Testis (tissue), 2 donors: ENCODE measurements at regions not wholly inside any gene's neighbourhood (a gene's known extent, or its start where the extent isn't known, plus 50 kb on each side); places are given as distances from the start of the nearest gene placed in this dataset.
"Not testable (repeated sequence)": the region's sequence is repeated elsewhere in the genome, so short reads cannot be mapped to it uniquely, and the experiment has no call there.

Experiments
- DNase-seq: peaks from one replicate; pipeline ENCODE4 v3.0.0-alpha.2; 2019
- H3K27ac ChIP-seq, 2 donors: fragments of 200-600 bp; sonication (generic); one replicate each; pipeline ENCODE4 v1.5.1; 2019
- H3K27me3 ChIP-seq: fragments of 200-600 bp; sonication (generic); one replicate; pipeline ENCODE4 v1.5.1; 2019
- H3K36me3 ChIP-seq: fragments of 200-600 bp; sonication (generic); one replicate; pipeline ENCODE4 v1.5.1; 2017; ENCODE audit warnings: low read depth; ENCODE audit errors: missing control alignments
- H3K4me1 ChIP-seq: fragments of 200-600 bp; sonication (generic); one replicate; pipeline ENCODE4 v1.5.1; 2019
- H3K4me3 ChIP-seq, 2 donors: fragments of 200-600 bp; sonication (generic); one replicate each; pipeline ENCODE4 v1.5.1; 2017 to 2019
- H3K9me3 ChIP-seq: fragments of 200-600 bp; sonication (generic); one replicate; pipeline ENCODE4 v1.5.1; 2017
- WGBS, 2 donors: methylation state at CpG; one replicate each; pipeline ENCODE4 v1.1.5; 2018; 5-methylcytosine and 5-hydroxymethylcytosine counted together
- intact Hi-C: fragments of 100-400 bp; cut with DNase I; formaldehyde crosslinking; loops from one replicate; pipeline ENCODE4 v1.15.1; 2023; ENCODE audit warnings: low total_unique reads

DNA sequence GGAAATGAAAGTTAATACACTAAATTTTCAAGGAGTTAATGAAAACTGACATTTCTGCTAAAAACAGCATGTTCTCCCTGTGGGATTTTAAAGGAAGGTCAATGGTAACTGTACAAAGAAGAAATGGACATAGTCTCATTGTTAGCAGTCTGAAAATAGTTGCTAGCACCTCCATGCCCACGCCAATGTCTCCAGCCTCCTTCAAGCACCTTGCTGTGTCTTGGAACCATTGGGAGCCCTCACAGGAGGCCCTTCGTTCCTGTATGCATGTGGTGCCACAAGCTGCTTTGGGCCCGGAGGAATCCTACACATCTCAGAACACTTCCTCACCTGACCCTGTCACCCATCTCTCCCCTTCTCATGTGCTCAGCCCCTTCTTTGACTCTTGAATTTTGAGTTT lies 2888.1 kb downstream of the RPIA start:
- intact Hi-C loops, H3K9me3 ChIP-seq, H3K4me1 ChIP-seq, H3K4me3 ChIP-seq, H3K36me3 ChIP-seq, DNase-seq, H3K27ac ChIP-seq, H3K27me3 ChIP-seq: not testable (repeated sequence)
- WGBS, 2 donors: 71 to 73% methylated on average over 3 of the region's 3 CpGs

DNA sequence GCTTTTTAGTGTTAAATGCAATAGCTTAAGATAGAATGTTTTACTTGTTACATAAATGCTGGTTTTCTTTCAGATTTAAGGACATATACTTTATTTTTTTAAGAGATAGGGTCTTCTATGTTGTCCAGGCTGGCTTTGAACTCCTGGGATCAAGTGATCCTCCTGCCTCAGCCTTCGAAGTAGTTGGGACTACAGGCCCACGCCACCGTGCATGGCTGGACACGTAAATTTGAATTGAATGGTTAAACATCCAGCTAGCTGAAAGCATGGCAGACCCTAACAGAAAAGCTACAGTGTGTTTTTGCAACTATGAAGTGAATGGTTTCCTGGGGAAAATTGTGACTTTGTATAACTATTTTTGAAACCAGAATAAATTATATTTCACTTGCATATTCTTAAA lies 2888.6 kb downstream of the RPIA start:
- intact Hi-C loops, H3K27me3 ChIP-seq, H3K9me3 ChIP-seq, H3K27ac ChIP-seq, H3K36me3 ChIP-seq, H3K4me1 ChIP-seq, DNase-seq, H3K4me3 ChIP-seq: not testable (repeated sequence)
- 69 to 83% methylated on average over 4 of the region's 4 CpGs for WGBS, 2 donors

DNA sequence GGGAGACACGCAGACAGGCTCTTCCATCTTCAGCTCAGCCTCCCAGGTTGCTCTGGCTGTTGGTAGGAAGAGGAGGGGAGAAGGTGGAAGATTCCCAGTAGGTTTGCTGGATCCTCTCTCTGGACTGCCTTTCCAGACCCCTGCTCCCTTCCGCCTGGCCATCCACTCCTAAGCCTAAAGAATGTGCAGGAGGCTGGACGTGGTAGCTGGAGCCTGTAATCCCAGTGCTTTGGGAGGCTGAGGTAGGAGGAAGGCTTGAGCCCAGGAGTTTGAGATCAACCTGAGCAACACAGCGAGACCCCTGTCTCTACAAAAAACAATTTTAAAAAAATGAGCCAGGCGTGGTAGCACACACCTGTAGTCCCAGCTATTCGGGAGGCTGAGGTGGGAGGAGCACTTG lies 2895.6 kb downstream of the RPIA start:
- WGBS, 2 donors: 76 to 80% methylated on average over 6 of the region's 6 CpGs
- not testable (repeated sequence) for DNase-seq

DNA sequence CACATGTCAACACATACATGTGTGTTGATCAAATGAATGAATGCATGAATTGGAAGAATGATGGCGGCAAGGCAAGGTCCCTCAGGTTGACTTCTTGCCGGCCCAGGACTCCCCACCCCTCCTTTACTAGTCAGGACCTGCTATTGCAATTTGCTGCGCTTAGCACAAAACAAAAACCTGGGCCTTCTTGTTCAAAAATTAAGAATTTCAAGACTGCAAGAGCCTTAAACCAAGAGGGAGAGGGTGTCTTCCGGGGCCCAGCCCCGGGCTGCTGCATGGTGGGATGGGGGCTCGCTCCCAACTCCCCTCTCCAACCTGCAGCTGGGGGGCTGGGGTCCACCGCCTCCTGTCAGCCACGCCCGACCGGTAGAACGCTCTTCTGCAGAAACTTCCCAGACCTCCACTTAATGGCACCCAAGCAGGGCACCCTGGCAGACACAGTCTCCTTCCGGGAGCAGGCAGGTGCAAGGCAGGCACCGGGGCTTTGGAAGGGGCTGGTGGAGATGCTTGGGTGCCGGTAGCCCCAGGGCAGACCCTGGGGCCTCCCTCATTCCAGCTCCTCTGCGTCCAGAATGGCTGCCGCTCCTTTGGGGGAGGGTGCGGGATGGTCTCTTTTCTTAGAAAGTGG lies 2896.5 kb downstream of the RPIA start:
- H3K27ac ChIP-seq, intact Hi-C loops, H3K4me3 ChIP-seq, H3K36me3 ChIP-seq, DNase-seq, H3K4me1 ChIP-seq, H3K27me3 ChIP-seq, H3K9me3 ChIP-seq: not testable (repeated sequence)
- WGBS, 2 donors: 70 to 72% methylated on average over 15 to 17 of the region's 17 CpGs

More for the DNA sequence above, 2895.6 kb downstream of the RPIA start:
- H3K9me3 ChIP-seq, intact Hi-C loops, H3K27me3 ChIP-seq, H3K4me1 ChIP-seq, H3K36me3 ChIP-seq, H3K4me3 ChIP-seq, H3K27ac ChIP-seq: not testable (repeated sequence)

DNA sequence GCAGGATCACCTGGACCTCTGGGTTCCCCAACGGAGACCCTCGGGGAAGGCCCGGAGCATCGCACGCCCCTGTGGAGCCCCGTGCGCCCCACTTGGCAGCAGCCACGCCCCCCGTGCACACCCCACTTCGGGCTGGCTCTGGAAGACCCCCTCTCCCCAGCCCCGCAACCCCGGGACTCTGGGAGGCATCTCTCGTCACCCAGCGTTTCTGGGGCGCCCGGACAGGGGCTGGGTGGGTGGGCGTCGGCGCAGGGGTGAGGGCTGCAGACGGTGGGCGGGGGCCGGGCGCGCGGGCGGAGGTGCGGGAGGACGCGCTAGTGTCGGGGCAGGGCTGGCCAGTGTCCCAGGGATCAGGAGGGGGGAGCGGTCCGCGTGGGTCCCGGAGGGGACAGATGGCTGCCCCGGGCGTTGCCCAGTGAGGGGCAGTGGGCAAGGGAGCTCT lies 2897.3 kb downstream of the RPIA start:
- peak overlapping the region in 1 of 2 donors; percentile 38 for H3K4me3 ChIP-seq
- H3K36me3 ChIP-seq, intact Hi-C loops, H3K4me1 ChIP-seq, DNase-seq, H3K27ac ChIP-seq, H3K27me3 ChIP-seq, H3K9me3 ChIP-seq: not testable (repeated sequence)
- 71 to 74% methylated on average over 35 to 36 of the region's 36 CpGs for WGBS, 2 donors

DNA sequence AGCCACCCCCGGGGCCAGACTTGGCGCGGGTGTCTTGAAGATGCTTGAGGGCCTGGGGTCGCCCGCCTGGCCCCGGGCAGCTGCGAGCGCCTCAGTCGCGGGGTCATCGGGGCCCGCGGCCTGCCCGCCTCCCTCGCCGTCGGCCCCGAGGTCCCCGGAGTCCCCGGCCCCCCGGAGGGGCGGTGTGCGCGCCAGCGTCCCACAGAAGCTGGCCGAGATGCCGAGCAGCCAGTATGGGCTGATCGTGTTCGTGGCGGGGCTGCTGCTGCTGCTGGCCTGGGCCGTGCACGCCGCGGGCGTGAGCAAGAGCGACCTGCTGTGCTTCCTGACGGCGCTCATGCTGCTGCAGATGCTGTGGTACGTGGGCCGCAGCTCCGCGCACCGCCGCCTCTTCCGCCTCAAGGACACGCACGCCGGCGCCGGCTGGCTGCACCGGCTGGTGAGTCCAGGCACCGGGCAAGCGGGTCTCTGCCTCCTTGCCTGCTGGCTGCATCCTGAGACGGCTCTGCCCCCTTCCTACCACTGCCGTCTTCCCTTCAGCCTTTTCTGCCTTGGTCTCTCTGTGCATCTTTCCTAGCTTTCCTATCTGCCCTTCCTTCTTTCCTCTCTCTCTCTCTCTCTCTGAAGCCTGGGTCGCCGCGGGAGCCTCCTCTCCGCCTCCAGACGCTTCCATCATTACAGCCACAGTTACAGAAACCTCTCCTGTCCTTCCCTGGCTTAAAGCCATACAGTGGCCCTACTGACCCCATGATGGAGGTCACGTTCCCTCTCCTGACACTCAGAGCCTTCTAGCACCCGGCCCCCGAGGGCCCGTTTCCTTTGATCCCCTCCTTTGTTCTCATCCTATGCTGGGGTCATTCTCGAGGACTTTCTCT lies 2898.2 kb downstream of the RPIA start:
- H3K27ac ChIP-seq, H3K9me3 ChIP-seq, H3K4me1 ChIP-seq, H3K36me3 ChIP-seq, H3K27me3 ChIP-seq, intact Hi-C loops: not testable (repeated sequence)
- WGBS, 2 donors: 20% methylated on average over 21 to 62 of the region's 65 CpGs
- H3K4me3 ChIP-seq: peak overlapping the region in 1 of 2 donors; percentile 5
- DNase-seq: peak; percentile 44

DNA sequence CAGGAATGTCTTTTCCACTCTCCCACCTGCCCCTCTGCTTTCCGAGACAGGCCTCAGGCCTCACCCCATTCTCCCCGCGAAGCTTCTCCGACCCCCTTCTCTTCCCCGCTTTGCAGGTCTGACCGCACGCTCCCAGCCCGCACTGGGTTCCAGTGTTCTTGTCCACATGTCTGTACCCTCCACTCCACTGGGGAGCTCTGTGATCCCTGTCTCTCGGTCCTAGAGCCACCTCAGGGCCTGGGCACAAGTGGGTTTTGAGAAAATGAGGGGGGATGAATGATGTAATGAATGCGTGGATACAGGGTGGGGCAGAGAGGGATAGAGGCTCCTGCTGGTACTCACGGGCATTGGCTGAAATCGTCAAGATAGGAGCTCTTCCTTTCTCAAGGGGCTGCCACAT lies 2898.9 kb downstream of the RPIA start:
- H3K36me3 ChIP-seq, DNase-seq, H3K27me3 ChIP-seq, H3K9me3 ChIP-seq, H3K27ac ChIP-seq, H3K4me3 ChIP-seq, H3K4me1 ChIP-seq, intact Hi-C loops: not testable (repeated sequence)
- WGBS, 2 donors: 69 to 75% methylated on average over 12 of the region's 12 CpGs

DNA sequence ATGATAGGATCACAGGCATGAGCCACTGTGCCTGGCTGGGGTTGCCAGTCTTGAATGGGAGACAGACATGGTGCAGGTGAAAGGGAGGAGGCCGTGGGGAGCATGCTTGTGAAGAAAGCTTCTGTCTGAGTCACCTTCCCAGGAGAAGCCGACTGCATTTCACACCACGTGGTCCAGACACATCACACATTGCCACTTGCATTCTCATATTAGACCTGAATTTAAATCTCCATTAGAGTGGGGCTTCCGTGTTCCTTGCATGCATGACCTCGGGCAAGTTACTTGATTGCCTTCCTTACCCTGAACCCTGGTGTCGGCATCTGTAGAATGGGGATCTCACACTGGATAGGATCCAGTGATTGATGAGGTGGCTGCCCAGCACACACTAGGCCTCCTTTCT lies 2899.6 kb downstream of the RPIA start:
- DNase-seq, H3K36me3 ChIP-seq, H3K4me3 ChIP-seq, intact Hi-C loops, H3K4me1 ChIP-seq, H3K27ac ChIP-seq, H3K27me3 ChIP-seq, H3K9me3 ChIP-seq: not testable (repeated sequence)
- 88 to 92% methylated on average over 5 to 6 of the region's 6 CpGs for WGBS, 2 donors

DNA sequence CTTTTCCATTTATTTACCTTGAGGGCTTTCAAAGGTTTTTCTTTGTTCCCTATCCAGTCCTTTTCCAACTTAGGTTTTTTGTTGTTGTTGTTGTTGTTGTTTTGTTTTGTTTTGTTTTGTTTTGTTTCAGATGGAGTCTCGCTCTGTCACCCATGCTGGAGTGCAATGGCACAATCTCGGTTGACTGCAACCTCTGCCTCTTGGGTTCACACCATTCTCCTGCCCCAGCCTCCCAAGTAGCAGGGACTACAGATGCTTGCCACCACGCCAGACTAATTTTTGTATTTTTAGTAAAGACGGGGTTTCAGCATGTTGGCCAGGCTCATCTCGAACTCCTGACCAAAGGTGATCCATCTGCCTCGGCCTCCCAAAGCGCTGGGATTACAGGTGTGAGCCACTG lies 2906.0 kb downstream of the RPIA start:
- H3K4me1 ChIP-seq, H3K27me3 ChIP-seq, H3K27ac ChIP-seq, intact Hi-C loops, DNase-seq, H3K4me3 ChIP-seq, H3K9me3 ChIP-seq, H3K36me3 ChIP-seq: not testable (repeated sequence)
- 73 to 83% methylated on average over 7 of the region's 7 CpGs for WGBS, 2 donors

DNA sequence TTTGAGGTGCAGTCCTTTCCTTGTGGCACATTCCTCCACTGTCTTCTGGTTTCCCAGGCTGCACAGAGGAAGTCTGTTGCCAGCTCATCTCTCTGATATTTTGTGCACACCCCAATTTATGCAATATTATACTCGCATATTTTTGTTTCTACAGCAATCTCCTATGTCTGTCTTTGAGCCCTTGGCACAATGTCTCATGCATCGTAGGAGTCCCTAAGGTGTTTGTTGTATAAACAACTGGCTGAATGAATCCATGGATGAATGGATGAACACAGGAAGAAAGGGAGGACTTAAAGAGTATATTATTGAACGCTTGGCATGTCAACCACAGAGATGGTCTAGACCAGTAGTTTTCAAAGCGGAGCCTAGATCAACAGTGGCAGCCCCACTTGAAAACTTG lies 2907.0 kb downstream of the RPIA start:
- H3K27me3 ChIP-seq, H3K4me1 ChIP-seq, H3K4me3 ChIP-seq, H3K36me3 ChIP-seq, H3K9me3 ChIP-seq, DNase-seq, H3K27ac ChIP-seq, intact Hi-C loops: not testable (repeated sequence)
- WGBS, 2 donors: 85 to 88% methylated on average over 4 of the region's 4 CpGs

DNA sequence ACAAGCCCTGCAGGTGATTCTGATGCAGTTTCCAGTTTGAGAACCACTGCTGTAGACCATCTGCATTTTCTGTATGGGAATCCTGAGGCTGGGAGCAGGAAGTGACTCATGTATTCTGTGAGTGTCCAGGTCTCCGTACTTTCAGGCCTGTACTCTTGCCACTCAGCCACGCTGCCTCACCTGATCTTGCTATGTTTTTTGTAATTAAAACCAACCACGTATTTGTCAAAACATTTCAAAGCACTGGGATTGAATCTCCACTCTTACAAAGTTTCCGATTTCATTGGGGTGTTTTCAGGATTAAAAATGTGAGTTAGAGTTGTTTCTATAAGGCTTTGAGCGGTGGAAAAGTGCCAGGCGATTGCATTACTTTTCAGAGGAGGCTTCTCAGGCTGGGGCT lies 2907.5 kb downstream of the RPIA start:
- WGBS, 2 donors: 79 to 80% methylated on average over 6 of the region's 6 CpGs

DNA sequence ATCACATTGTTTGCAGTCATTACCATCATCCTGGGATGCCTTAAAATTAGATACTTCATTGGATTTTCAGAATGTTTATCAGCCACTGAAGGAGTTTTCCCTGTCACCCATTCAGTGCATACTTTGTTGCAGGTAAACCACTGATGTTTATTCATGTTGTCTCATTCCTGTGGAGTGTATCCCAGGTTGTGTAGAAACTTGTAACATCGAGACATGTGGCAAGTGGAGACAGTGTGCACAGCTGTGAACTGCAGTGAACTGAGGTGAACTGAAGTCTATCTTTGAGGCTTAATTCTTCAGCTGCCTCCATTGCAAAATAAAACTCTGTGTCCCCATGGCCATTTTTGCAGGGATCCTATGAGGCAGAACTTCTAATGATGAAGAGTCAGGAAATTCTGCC lies 2911.4 kb downstream of the RPIA start:
- WGBS, 2 donors: 79 to 93% methylated on average over 1 of the region's 1 CpG
- H3K4me1 ChIP-seq, H3K4me3 ChIP-seq, H3K36me3 ChIP-seq, intact Hi-C loops, H3K27ac ChIP-seq, H3K27me3 ChIP-seq, H3K9me3 ChIP-seq, DNase-seq: not testable (repeated sequence)

More for the DNA sequence above, 2907.5 kb downstream of the RPIA start:
- intact Hi-C loops, H3K9me3 ChIP-seq, H3K27me3 ChIP-seq, H3K36me3 ChIP-seq, H3K27ac ChIP-seq, H3K4me3 ChIP-seq, H3K4me1 ChIP-seq, DNase-seq: not testable (repeated sequence)
